ENCODE measurements at regions not wholly inside any gene's neighbourhood (a gene's known extent, or its start where the extent isn't known, plus 50 kb on each side); places are given as distances from the start of the nearest gene placed in this dataset.

DNA sequence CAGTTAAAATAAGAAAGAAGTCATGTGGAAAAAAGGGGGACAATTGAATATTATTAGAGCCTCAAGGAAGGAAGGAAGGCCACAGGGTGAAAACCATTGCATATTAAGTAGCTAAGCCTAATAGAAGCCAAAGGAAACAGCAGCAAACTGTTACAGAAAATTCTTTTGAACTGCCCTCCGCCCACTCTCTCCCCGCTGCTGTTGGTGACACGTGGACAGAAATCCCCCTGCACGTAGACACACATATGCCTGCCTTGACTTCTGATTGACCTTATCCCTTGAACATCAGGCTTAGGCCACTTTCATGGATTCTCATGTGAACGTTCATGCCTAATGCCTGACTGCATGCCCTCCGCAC lies 229.1 kb downstream of the KCNRG start:
- no peak for TF ChIP-seq POLR2A (IDR thresholded peaks at IDR 0.05)
- TF ChIP-seq CTCF (IDR thresholded peaks at IDR 0.05) = no peak

Measured in vagina (tissue), 2 donors.